ENCODE measurements at regions not wholly inside any gene's neighbourhood (a gene's known extent, or its start where the extent isn't known, plus 50 kb on each side); places are given as distances from the start of the nearest gene placed in this dataset.
"Not testable (repeated sequence)": the region's sequence is repeated elsewhere in the genome, so short reads cannot be mapped to it uniquely, and the experiment has no call there.

DNA sequence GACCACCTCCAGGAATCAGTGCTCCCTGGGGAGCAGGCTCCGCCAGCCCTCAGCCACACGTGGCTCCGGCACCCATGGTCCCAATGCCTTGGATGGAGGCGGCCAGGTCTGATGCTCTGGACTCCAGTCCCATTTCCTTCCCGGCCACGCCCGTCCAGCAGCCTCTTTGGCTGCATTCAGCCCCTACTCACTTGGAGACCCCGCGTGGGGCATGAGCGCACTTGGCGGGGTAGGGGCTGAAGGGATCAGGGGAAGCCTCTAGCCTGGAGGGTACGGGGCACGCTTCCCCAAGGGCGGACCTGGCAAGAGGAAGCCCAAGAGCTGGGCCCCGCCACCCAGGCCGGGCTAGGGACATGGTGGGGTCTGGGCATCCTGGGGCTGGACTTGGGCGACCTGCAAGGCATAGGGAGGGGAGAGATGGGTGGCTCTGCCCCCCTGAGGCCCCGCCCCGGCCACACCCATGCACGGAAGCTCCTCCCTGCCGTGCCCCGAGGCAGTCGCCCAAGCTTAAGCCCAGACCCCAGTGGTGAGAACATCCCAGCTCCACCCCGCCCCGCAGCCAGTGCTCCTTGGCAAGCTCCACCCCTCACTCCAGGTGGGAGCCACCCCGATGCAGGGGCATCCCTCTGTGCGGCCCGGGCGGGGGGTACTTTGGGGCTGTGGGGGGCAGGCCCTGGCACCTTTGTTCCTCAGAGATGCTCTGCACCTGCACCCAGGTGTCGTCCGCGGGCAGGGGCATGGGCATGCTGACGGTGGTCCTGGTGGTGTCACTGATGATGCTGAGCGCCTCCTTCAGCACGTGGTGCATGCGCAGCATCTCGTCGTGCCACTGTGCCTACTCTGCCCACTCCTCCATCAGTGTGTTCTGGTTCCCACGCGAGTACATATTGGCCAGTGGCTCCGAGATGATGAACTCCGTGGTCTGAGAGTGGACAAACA is 163.5 kb downstream of the GOLGA6L4 start:
- TF ChIP-seq CTCF (IDR thresholded peaks at IDR 0.05; ENCODE audit: control insufficient read depth, extremely low read depth, insufficient read depth), result no peak
- no peak for DNase-seq (ENCODE audit: low read depth)
- H3K4me3 ChIP-seq (ENCODE audit: low read depth, low read length), result no peak overlapping the region

DNA sequence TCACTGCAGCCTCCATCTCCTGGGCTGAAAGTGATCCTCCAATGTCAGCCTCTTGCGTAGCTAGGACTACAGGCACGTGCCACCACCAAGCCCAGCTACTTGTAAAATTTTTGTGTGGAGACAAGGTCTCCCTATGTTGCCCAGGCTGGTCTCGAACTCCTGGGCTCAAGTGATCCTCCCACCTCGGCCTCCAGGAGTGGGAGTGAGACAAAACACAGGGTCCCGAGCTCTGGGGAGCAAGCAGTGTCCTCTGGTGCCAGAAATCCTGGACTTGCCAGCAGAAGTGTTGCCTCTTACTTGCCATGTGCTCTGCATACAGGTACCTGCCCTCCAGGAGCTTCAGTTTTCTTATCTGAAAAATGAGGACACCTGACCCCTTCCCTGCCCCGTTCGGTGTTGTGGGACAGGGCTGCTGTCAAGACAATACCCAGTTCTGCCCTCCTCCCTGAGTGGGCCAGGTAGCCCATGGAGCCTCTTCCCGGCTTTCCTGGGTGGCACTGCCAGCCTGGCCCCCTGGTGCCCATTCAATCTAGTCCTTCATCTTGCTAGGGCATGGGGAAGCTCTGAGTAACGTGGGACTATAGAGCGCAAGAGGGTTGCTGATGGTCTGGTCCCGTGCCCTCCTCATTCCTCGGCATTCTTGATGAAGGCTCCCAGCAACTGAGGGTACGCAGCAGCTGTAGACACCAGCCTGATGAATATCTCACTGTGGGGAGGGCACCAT is 164.6 kb downstream of the GOLGA6L4 start:
- DNase-seq (ENCODE audit: low read depth), result no peak
- TF ChIP-seq CTCF (IDR thresholded peaks at IDR 0.05; ENCODE audit: control insufficient read depth, extremely low read depth, insufficient read depth), result no peak
- no peak overlapping the region for H3K4me3 ChIP-seq (ENCODE audit: low read depth, low read length)

- no peak overlapping the region for H3K4me3 ChIP-seq (ENCODE audit: low read depth, low read length)
- no peak for DNase-seq (ENCODE audit: low read depth)
- no peak for TF ChIP-seq CTCF (IDR thresholded peaks at IDR 0.05; ENCODE audit: control insufficient read depth, extremely low read depth, insufficient read depth)
Observed at GRCh38 chr15:84400820-84401219, 165.2 kb downstream of the GOLGA6L4 start.

- DNase-seq (ENCODE audit: low read depth); H3K4me3 ChIP-seq (ENCODE audit: low read depth, low read length): not testable (repeated sequence)
Observed at GRCh38 chr15:84401461-84401860, 165.9 kb downstream of the GOLGA6L4 start.

GRCh38 chr15:84401891-84402840 is 166.6 kb downstream of the GOLGA6L4 start:
- not testable (repeated sequence) for H3K4me3 ChIP-seq (ENCODE audit: low read depth, low read length); DNase-seq (ENCODE audit: low read depth)

- no peak for DNase-seq (ENCODE audit: low read depth)
- no peak overlapping the region for H3K4me3 ChIP-seq (ENCODE audit: low read depth, low read length)
- no peak for TF ChIP-seq CTCF (IDR thresholded peaks at IDR 0.05; ENCODE audit: control insufficient read depth, extremely low read depth, insufficient read depth)
Observed at GRCh38 chr15:84402856-84403608, 167.5 kb downstream of the GOLGA6L4 start.

DNA sequence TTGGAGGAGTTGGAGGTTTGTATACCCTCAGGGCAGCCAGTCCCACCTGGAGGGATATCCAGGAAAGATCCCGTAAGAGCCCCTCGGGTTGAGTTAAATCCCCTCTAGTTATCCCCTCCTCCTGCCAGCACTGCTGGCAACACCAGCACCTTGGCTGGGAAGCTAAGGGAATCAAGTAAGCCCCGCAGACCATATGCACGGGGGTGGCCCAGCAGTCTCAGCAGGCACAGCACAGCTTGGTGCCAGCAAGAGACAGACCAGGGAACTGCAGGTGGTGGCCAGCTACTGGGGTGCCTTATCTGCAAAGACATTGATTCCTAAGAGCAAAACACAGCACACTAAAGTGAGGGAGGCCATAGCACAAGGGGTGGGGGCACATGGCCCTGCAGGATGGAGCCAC is 173.8 kb downstream of the GOLGA6L4 start:
- H3K4me3 ChIP-seq (ENCODE audit: low read depth, low read length); DNase-seq (ENCODE audit: low read depth): not testable (repeated sequence)

GRCh38 chr15:84421513-84422181 is 179.2 kb upstream of the ZSCAN2 start:
- not testable (repeated sequence) for H3K4me3 ChIP-seq (ENCODE audit: low read depth, low read length)

GRCh38 chr15:84425327-84425726 is 175.5 kb upstream of the ZSCAN2 start:
- not testable (repeated sequence) for H3K4me3 ChIP-seq (ENCODE audit: low read depth, low read length); DNase-seq (ENCODE audit: low read depth)

More at GRCh38 chr15:84421513-84422181, 179.2 kb upstream of the ZSCAN2 start:
- not testable (repeated sequence) for DNase-seq (ENCODE audit: low read depth)

DNA sequence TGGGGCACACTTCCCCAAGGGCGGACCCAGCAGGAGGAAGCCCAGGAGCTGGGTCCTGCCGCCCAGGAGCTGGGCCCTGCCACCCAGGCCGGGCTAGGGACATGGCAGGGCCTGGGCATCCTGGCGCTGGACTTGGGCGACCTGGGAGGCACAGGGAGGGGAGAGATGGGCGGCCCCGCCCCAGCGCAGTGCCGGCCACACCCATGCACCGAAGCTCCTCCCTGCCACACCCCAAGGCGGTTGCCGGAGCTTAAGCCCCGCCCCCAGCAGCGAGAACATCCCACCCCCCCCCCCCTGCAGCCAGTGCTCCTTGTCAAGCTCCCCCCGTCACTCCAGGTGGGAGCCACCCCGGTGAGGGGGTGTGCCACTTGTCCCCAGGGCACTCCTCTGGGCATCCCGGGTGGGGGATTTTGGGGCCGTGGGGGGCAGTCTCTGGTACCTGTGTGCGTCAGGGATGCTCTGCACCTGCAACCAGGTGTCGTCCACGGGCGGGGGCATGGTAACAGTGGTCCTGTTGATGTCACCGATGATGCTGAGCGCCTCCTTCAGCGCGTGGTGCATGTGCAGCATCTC is 127.4 kb upstream of the ZSCAN2 start:
- not testable (repeated sequence) for DNase-seq (ENCODE audit: low read depth); H3K4me3 ChIP-seq (ENCODE audit: low read depth, low read length)

- H3K4me3 ChIP-seq (ENCODE audit: low read depth, low read length); DNase-seq (ENCODE audit: low read depth): not testable (repeated sequence)
Observed at GRCh38 chr15:84476364-84477033, 124.3 kb upstream of the ZSCAN2 start.
